GM12878 (cell line): ENCODE measurements at regions not wholly inside any gene's neighbourhood (a gene's known extent, or its start where the extent isn't known, plus 50 kb on each side); places are given as distances from the start of the nearest gene placed in this dataset.

Experiments
- ATAC-seq: fragments of 200-7000 bp; cut with Tn5 transposase; 3 replicates; pipeline ENCODE4 v1.9.1; 2020; ENCODE audit warnings: mild to moderate bottlenecking, moderate library complexity
- BruUV-seq: library from RNA; stranded (reverse); fragments of 400-500 nt; replicated peaks from 2 replicates; lab custom pipeline; 2021; lab: Mats Ljungman, UMichigan
- CTCF ChIA-PET: fragments of 300-600 bp; sonication (Branson Sonifier 250); formaldehyde crosslinking; extraction: SDS; loops from one replicate; lab custom pipeline; 2021; ENCODE audit warnings: inconsistent platforms; lab: Yijun Ruan, JAX
- POLR2A ChIA-PET: fragments of 350-600 bp; formaldehyde crosslinking; extraction: SDS; loops from one replicate; lab custom pipeline; 2021; ENCODE audit warnings: inconsistent platforms; lab: Charles Lee
- RAD21 ChIA-PET: fragments of 300-600 bp; sonication (Branson Sonifier 250); formaldehyde crosslinking; loops from one replicate; lab custom pipeline; 2023; ENCODE audit warnings: antibody characterized with exemption; ENCODE audit not compliant: unreplicated experiment; lab: Charles Lee
- SMC1A ChIA-PET: fragments of 300-600 bp; sonication (Branson Sonifier 250); formaldehyde crosslinking; loops from one replicate; lab custom pipeline; 2023; ENCODE audit not compliant: unreplicated experiment, uncharacterized antibody; lab: Charles Lee
- DNase-seq: peaks from one replicate; pipeline ENCODE4 v3.0.0-alpha.2; 2011; ENCODE audit warnings: low read depth, low spot score
- FAIRE-seq: peaks from 3 replicates; lab custom pipeline; 2011; peaks lifted over from hg19 to GRCh38; lab: Jason Lieb, UNC
- H2AFZ ChIP-seq: 2 replicates; pipeline ENCODE4 v1.6.0; 2011; ENCODE audit warnings: low read depth, low read length, control low read depth; ENCODE audit not compliant: control insufficient read depth
- H3K27ac ChIP-seq: 2 replicates; pipeline ENCODE4 v1.5.1; 2011; ENCODE audit warnings: control low read depth; ENCODE audit not compliant: control insufficient read depth, insufficient read depth
- H3K27me3 ChIP-seq, 2 experiments: replicated peaks in 1 of 2; 2 replicates each; pipeline versions ENCODE4 v1.6.0 to v1.6.1; 2011; ENCODE audit warnings: low read length in 1 of 2; ENCODE audit not compliant: control insufficient read depth in 2 of 2, insufficient read depth in 2 of 2
- H3K36me3 ChIP-seq, 2 experiments: 2 replicates each; pipeline ENCODE4 v1.5.1; 2011; ENCODE audit warnings: low read length in 1 of 2; ENCODE audit not compliant: control insufficient read depth in 2 of 2, insufficient read depth in 2 of 2
- H3K4me1 ChIP-seq: 2 replicates; pipeline ENCODE4 v1.6.1; 2011; ENCODE audit warnings: mild to moderate bottlenecking, low read length, moderate library complexity, mixed read lengths; ENCODE audit not compliant: control insufficient read depth, insufficient read depth
- H3K4me2 ChIP-seq: 2 replicates; pipeline ENCODE4 v1.6.0; 2011; ENCODE audit warnings: control low read depth; ENCODE audit not compliant: control insufficient read depth, insufficient read depth
- H3K4me3 ChIP-seq: fragments of 200-600 bp; sonication (generic); 2 replicates; pipeline ENCODE4 v1.5.1; 2016
- H3K79me2 ChIP-seq: 2 replicates; pipeline ENCODE4 v1.6.0; 2011; ENCODE audit warnings: low read length; ENCODE audit not compliant: control insufficient read depth, insufficient read depth
- H3K9ac ChIP-seq: 2 replicates; pipeline ENCODE4 v1.8.0; 2011; ENCODE audit warnings: low read length, control low read depth, mixed read lengths; ENCODE audit not compliant: control insufficient read depth, insufficient read depth
- H3K9me3 ChIP-seq: replicated peaks from 3 replicates; pipeline ENCODE4 v1.5.1; 2011; ENCODE audit warnings: mild to moderate bottlenecking, low read length; ENCODE audit not compliant: control insufficient read depth, insufficient read depth
- H4K20me1 ChIP-seq: 2 replicates; pipeline ENCODE4 v1.6.0; 2011; ENCODE audit not compliant: control insufficient read depth, insufficient read depth
- CBX5 ChIP-seq: sonication (generic); IDR thresholded peaks from 2 replicates; pipeline ENCODE4 v1.6.1; 2016; ENCODE audit warnings: low read depth, moderate library complexity, mild to moderate bottlenecking, inconsistent platforms
- FOS ChIP-seq: IDR thresholded peaks from 3 replicates; pipeline ENCODE4 v1.6.1; 2011; ENCODE audit warnings: borderline replicate concordance; ENCODE audit not compliant: insufficient read length; ENCODE audit errors: extremely low read depth
- FOXK2 ChIP-seq: fragments of 450-650 bp; IDR thresholded peaks from 2 replicates; pipeline ENCODE4 v1.6.1; 2017; ENCODE audit warnings: mild to moderate bottlenecking, moderate library complexity
- HDAC6 ChIP-seq: fragments of 200-600 bp; sonication (generic); IDR thresholded peaks from one replicate; pipeline ENCODE4 v1.8.0; 2017; ENCODE audit warnings: antibody characterized with exemption; ENCODE audit not compliant: unreplicated experiment
- KLF5 ChIP-seq: fragments of 450-650 bp; IDR thresholded peaks from 2 replicates; pipeline ENCODE4 v1.6.1; 2014; ENCODE audit warnings: mild to moderate bottlenecking; ENCODE audit not compliant: partially characterized antibody
- NFYB ChIP-seq: IDR thresholded peaks from 2 replicates; pipeline ENCODE4 v1.6.1; 2011; ENCODE audit warnings: low read depth, mild to moderate bottlenecking, low read length, improper control_type of control experiment, moderate library complexity; ENCODE audit not compliant: insufficient read depth
- SREBF1 ChIP-seq: IDR thresholded peaks from 2 replicates; pipeline ENCODE4 v1.6.1; 2012; ENCODE audit warnings: mild to moderate bottlenecking, low read length
- TBL1XR1 ChIP-seq: IDR thresholded peaks from 2 replicates; pipeline ENCODE4 v1.6.1; 2012; ENCODE audit warnings: low read depth, low read length, improper control_type of control experiment
- WGBS: methylation state at CpG from one replicate; pipeline ENCODE4 v1.1.6; 2016; ENCODE audit warnings: low lambda C conversion rate; ENCODE audit not compliant: insufficient replicate concordance, insufficient coverage; ENCODE audit errors: missing lambda C conversion rate; 5-methylcytosine and 5-hydroxymethylcytosine counted together
- in situ Hi-C: fragments of 300-500 bp; cut with MboI; formaldehyde crosslinking; loops from 9 replicates; pipeline ENCODE4 v1.14.3; 2018; ENCODE audit warnings: mixed read lengths
- intact Hi-C: fragments of 100-400 bp; cut with micrococcal nuclease; formaldehyde crosslinking; loops from one replicate; pipeline ENCODE4 v1.14.2; 2022; ENCODE audit not compliant: unreplicated experiment
- TF ChIP-seq, protein P1 (sequence below): IDR thresholded peaks from 2 replicates; pipeline ENCODE4 v1.6.1; 2012; ENCODE audit warnings: low read depth, low read length, improper control_type of control experiment
- TF ChIP-seq, protein P2 (sequence below): fragments of 450-650 bp; IDR thresholded peaks from 2 replicates; pipeline ENCODE4 v1.6.1; 2017; ENCODE audit warnings: mild to moderate bottlenecking, moderate library complexity

DNA sequence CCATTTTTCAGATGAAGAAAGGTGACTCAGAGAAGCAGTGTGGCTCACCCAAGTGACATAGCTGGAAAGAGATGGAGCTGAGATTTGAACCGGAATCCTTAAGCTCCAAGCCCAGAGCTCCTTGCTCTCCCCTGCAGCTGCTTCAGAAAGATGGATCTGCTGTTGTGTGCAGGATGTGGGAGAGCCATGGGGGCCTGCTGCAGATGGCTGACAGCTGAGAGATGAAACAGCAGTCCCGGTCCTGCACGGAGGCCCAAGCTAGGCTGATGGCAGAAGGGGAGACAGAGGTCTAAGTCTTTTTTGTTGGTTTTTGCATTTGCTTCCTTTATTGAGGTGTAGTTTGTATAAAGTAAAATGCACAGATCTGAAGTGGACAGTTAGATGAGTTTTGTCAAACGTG is 69.8 kb upstream of the FOXP4 start:
- in situ Hi-C loops, result no loop called here

More for the DNA sequence above, 69.8 kb upstream of the FOXP4 start:
- Histone ChIP-seq H2AFZ (no peak overlapping the region), H4K20me1 (no peaks in the 10 kb centered on the region), H3K36me3 (no peaks in the 10 kb centered on the region), H3K27me3 (peaks cover 0 to under 1% of the 10 kb centered on the region in 2 experiments; a peak in 1 of 4 replicates), H3K4me1 (no peaks in the 10 kb centered on the region)
- POLR2A ChIA-PET, result no interaction called here
- SMC1A ChIA-PET, result interaction anchor here (0.9 kb wide), 1 partner anchor 9 kb away, joined by 3 read pairs; no protein-coding TSS in a partner anchor
- WGBS, result 74% methylated on average over 4 of the region's 4 CpGs
- TF ChIP-seq NFYB, result no peak
- TF ChIP-seq, protein P1, sequence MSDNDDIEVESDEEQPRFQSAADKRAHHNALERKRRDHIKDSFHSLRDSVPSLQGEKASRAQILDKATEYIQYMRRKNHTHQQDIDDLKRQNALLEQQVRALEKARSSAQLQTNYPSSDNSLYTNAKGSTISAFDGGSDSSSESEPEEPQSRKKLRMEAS, result no peak
- TF ChIP-seq SREBF1, result no peak
- no peak for TF ChIP-seq FOXK2
- no peak for TF ChIP-seq CBX5
- TF ChIP-seq KLF5, result no peak
- TF ChIP-seq FOS, result no peak
- TF ChIP-seq TBL1XR1, result no peak
- no peak for TF ChIP-seq HDAC6
- TF ChIP-seq, protein P2, sequence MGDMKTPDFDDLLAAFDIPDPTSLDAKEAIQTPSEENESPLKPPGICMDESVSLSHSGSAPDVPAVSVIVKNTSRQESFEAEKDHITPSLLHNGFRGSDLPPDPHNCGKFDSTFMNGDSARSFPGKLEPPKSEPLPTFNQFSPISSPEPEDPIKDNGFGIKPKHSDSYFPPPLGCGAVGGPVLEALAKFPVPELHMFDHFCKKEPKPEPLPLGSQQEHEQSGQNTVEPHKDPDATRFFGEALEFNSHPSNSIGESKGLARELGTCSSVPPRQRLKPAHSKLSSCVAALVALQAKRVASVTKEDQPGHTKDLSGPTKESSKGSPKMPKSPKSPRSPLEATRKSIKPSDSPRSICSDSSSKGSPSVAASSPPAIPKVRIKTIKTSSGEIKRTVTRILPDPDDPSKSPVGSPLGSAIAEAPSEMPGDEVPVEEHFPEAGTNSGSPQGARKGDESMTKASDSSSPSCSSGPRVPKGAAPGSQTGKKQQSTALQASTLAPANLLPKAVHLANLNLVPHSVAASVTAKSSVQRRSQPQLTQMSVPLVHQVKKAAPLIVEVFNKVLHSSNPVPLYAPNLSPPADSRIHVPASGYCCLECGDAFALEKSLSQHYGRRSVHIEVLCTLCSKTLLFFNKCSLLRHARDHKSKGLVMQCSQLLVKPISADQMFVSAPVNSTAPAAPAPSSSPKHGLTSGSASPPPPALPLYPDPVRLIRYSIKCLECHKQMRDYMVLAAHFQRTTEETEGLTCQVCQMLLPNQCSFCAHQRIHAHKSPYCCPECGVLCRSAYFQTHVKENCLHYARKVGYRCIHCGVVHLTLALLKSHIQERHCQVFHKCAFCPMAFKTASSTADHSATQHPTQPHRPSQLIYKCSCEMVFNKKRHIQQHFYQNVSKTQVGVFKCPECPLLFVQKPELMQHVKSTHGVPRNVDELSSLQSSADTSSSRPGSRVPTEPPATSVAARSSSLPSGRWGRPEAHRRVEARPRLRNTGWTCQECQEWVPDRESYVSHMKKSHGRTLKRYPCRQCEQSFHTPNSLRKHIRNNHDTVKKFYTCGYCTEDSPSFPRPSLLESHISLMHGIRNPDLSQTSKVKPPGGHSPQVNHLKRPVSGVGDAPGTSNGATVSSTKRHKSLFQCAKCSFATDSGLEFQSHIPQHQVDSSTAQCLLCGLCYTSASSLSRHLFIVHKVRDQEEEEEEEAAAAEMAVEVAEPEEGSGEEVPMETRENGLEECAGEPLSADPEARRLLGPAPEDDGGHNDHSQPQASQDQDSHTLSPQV, result no peak
- TF ChIP-seq, all 136 proteins: peak for 0
- Histone ChIP-seq H3K27ac (no peak overlapping the region), H3K79me2 (no peaks in the 10 kb centered on the region), H3K4me2 (no peak overlapping the region), H3K9ac (no peak overlapping the region), H3K9me3 (no peaks in the 10 kb centered on the region), H3K4me3 (no peak overlapping the region)
- ChIA-PET RAD21 (interaction anchor here (1.1 to 1.7 kb wide), 2 partner anchors 9 to 14 kb away, joined by 5 read pairs; no protein-coding TSS in a partner anchor), CTCF (no interaction called here)
- no TSS peak for BruUV-seq
- no peak for ATAC-seq
- no peak for DNase-seq
- FAIRE-seq, result no peak
- intact Hi-C loops, result no loop called here
